AG04449 (cell line): ENCODE measurements at regions not wholly inside any gene's neighbourhood (a gene's known extent, or its start where the extent isn't known, plus 50 kb on each side); places are given as distances from the start of the nearest gene placed in this dataset.
A peak's percentile ranks its signal among the peaks of the same experiment; 100 is the strongest.

Experiments
- CTCF ChIA-PET: fragments of 350-600 bp; formaldehyde crosslinking; extraction: SDS; loops from one replicate; lab custom pipeline; 2021; ENCODE audit warnings: antibody characterized with exemption; lab: Yijun Ruan, JAX
- POLR2A ChIA-PET: fragments of 400-600, 350-600 bp; formaldehyde crosslinking; extraction: SDS; loops from one replicate; lab custom pipeline; 2020; ENCODE audit warnings: antibody characterized with exemption, inconsistent platforms; lab: Yijun Ruan, JAX
- DNase-seq: peaks from one replicate; pipeline ENCODE4 v3.0.0-alpha.2; 2010; ENCODE audit warnings: low read depth, low spot score
- H3K4me3 ChIP-seq: 2 replicates; pipeline ENCODE4 v1.5.1; 2011; ENCODE audit warnings: low read depth, mild to moderate bottlenecking, control low read depth, low read length
- TF ChIP-seq, protein P1 (sequence below): IDR thresholded peaks from one replicate; pipeline ENCODE4 v1.5.1; 2011; ENCODE audit warnings: mild to moderate bottlenecking, moderate library complexity, low read length, control low read depth, inconsistent platforms; ENCODE audit not compliant: insufficient read depth; ENCODE audit errors: missing control alignments

DNA sequence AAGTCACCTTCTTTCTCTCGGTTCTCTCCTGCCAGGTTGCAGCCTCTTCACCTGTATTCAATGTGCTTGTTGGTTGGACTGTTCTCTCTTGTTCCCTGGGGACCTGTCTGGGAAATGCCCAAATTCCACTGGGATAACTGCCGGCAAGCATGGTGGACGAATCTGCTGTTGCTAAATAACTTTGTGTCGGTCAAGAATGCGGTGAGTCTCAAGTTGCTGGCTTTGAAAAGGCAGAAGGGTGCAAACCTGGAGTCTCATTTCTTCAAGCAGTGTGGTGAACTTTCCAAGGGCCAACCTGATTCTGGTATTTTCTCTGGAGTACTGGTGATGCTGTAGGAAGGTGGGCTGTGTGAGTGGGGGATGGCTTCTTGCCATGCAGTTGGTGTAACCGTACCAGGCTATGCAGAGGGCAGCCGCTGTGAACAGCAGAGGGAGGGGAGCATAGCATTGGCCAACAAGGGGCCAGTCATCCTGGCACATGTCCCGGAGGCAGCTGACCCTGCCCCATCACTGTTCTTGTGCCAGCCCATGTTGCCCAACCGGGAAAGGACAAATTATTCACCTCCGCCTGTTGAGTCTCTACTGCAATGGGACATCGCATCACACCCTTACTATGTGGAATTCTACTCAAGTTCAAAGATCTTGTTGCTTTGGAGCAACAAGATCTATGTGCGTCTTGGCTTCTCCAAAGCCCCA, 88.1 kb upstream of the SEC11C start:
- CTCF ChIA-PET = interaction anchor here (1.2 to 3.2 kb wide), 3 partner anchors 12 to 269 kb away, joined by 3 to 19 read pairs (median 7); no protein-coding TSS in a partner anchor
- no peak overlapping the region for H3K4me3 ChIP-seq
- POLR2A ChIA-PET = no interaction called here
- TF ChIP-seq, protein P1, sequence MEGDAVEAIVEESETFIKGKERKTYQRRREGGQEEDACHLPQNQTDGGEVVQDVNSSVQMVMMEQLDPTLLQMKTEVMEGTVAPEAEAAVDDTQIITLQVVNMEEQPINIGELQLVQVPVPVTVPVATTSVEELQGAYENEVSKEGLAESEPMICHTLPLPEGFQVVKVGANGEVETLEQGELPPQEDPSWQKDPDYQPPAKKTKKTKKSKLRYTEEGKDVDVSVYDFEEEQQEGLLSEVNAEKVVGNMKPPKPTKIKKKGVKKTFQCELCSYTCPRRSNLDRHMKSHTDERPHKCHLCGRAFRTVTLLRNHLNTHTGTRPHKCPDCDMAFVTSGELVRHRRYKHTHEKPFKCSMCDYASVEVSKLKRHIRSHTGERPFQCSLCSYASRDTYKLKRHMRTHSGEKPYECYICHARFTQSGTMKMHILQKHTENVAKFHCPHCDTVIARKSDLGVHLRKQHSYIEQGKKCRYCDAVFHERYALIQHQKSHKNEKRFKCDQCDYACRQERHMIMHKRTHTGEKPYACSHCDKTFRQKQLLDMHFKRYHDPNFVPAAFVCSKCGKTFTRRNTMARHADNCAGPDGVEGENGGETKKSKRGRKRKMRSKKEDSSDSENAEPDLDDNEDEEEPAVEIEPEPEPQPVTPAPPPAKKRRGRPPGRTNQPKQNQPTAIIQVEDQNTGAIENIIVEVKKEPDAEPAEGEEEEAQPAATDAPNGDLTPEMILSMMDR = no peak
- DNase-seq = no peak

DNA sequence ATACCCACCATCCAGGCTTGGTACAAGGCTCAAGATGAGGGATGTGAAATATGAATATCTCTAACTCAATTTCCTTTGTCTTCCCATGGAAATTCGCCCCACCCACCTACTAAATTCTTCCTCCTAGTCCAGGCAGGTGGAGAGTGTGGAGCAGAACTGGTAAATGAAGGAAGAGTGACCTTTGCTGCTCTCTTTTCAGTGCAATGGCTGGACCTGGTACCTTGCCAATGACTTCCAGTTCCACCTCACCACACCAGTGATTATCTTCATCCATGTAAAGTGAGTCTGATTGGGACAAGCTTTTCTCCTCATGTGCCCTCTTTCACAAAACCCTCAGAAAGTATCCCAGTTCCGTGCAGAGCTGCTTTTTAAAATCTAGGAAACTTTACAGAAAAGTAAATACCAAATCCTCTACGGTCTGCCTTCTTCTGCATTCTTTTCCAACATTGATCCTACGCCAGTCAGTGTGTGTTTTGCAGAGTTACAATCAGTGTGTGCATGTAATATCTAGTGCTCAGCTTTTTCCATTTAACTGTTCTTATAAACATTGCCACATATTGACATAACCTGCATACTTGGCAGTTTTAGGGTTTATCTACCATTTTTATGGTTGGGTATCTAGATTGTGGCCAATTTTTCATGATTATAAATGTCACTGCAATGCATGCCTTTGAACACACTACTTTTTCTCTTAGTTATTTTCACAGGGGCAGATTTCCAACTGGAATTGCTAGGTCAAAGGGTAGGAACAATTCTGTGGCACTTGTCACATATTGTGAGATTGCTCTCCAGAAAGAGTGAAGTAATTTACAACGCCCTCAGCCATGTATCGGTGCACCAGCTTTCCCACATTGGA, 86.5 kb upstream of the SEC11C start:
- TF ChIP-seq, protein P1 = no peak
- ChIA-PET CTCF (interaction anchor here (1.1 to 1.6 kb wide), 5 partner anchors 15 to 283 kb away, joined by 3 to 6 read pairs (median 5); no protein-coding TSS in a partner anchor), POLR2A (no interaction called here)
- DNase-seq = no peak
- no peak overlapping the region for H3K4me3 ChIP-seq

DNA sequence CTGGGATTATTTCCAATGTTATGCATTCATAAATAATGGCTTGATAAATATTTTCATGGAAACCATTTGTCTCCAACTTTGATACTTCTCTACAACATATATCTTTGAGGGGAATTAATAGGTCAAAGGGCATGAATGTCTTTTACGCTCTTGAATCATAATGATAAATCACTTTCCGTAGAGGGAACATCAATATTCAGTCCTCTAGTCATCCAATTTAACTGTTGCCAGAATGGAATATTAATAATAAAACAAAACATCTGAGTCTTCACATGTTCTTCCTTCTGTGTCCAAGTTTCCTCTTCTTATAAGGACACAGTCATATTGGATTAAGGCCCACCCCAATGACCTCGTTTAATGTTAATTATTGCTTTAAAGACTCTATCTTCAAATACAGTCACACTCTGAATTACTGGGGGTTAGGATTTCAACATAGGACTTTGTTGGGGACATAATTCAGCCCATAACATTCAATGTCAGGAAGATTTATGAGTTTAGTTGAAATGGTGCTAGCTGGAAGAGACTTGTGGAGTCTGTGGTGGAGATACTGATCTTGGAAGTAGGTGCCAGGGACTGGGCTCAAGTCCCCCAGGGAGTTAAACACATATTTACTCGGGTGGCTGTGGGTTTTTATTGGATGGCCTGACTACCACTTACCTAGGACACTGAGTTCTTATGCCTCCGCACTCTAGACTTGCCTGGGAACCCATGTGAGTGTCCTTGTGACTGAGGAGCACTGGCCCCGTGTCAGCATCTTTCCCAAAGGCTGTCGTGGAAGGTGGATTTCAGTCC, 85.0 kb upstream of the SEC11C start:
- DNase-seq = no peak
- CTCF ChIA-PET = interaction anchor here (0.6 to 1.5 kb wide), 11 partner anchors 9 to 514 kb away, joined by 3 to 20 read pairs (median 3); no protein-coding TSS in a partner anchor

DNA sequence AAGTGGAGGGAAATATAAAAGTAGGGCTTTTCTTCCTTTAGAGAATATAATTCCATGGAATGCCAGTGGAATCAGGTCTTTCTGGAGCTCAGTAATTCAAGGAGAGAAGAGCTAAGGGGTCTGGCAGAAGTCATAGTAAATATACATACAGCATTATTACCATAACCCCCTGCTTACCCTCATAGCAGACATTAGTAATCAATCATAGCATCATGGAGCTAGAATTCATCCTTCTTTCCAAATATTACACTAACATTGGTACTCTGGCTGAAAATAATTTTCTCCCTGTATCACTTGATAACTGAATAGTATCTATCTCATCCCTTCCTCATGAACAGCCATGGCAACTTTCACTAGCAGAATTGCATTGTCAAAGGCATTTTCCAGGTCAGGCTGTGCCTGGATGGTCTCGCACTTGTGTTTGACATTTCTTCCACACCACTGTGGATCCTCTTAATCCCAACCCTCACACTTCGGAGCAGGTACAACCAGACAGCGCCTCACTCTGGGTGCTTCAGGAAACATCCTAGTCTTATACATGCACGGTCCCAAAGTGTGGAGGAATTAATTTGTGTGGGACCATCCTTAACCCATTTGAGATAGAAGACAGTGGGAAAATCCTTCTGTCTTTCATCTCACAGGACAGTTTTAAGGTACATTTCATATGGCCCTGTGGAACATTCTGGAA, 84.2 kb upstream of the SEC11C start:
- ChIA-PET POLR2A (no interaction called here), CTCF (interaction anchor here (0.7 to 1.5 kb wide), 10 partner anchors 10 to 292 kb away, joined by 3 to 20 read pairs (median 4); no protein-coding TSS in a partner anchor)
- no peak for DNase-seq
- TF ChIP-seq, protein P1 = peak; percentile 11
- H3K4me3 ChIP-seq = no peak overlapping the region

More for the DNA sequence above, 85.0 kb upstream of the SEC11C start:
- no peak overlapping the region for H3K4me3 ChIP-seq
- TF ChIP-seq, protein P1 = no peak
- POLR2A ChIA-PET = no interaction called here

DNA sequence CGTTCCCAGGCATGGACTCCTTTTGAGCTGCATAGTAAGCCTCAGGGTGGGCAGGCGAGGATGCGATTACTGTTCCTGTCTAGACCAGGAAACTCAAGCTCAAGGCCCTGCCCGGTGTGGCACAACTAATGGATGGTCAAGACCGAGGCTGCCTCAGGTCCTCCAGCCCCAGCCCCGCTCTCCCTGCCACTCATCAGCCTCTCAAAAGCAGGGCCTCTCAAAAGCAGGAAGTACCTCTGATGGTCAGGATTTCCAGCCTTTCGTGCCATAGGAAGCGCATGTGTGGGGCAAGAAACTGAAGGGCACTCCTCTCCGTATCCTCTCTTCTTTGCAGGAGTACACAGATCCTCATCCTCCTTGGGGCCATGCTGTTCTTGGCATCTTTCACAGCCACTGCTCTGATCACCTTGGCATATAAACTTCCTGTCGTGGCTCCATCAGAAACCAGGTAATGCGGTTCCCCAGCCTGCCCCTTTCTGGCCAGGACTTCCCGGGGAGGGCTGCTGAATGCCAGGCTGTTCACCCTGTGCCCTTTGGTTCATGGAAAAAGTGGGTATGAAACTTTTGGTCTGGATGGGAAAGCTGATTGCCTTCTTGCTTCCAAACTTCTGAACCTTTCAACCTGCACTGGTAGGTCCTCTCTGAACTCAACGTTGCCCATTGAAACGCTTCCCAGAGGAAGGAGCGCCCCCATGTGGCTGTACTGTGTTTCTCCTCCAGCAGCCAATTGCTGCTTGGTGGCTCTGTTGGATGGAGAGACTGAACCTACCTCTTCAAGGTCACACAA, 82.8 kb upstream of the SEC11C start:
- DNase-seq = no peak
- ChIA-PET POLR2A (no interaction called here), CTCF (interaction anchor here (0.6 to 18.8 kb wide), 14 partner anchors 9 to 567 kb away, joined by 3 to 1272 read pairs (median 4); partner anchors contain the start of gene ZNF532)
- TF ChIP-seq, protein P1 = peak; percentile 86
- no peak overlapping the region for H3K4me3 ChIP-seq
